ENCODE measurements at regions not wholly inside any gene's neighbourhood (a gene's known extent, or its start where the extent isn't known, plus 50 kb on each side); places are given as distances from the start of the nearest gene placed in this dataset.

DNA sequence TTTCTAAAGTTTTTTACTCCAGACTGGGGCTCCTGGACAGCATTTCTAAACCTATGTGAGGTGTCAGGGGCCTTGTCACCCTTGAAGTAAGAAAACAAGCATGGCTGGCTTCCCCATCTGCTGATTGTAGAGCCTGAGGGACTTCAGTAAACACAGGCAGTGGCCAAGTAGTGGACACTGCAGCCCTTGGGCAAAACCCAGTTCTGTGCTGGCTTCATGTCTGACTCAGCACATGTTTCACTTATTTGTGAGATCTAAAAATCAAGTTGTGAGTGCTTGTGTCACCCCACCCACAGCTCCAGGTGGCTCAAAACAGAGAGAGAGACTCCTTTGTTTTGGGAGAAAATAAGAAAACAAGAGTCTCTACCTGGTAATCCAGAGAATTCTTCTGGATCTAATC is 660.3 kb upstream of the VRK2 start:
- no peak for DNase-seq (ENCODE audit: low spot score in 2 of 2)
- TF ChIP-seq EP300 (IDR thresholded peaks at IDR 0.05) = no peak
- TF ChIP-seq, protein P1, sequence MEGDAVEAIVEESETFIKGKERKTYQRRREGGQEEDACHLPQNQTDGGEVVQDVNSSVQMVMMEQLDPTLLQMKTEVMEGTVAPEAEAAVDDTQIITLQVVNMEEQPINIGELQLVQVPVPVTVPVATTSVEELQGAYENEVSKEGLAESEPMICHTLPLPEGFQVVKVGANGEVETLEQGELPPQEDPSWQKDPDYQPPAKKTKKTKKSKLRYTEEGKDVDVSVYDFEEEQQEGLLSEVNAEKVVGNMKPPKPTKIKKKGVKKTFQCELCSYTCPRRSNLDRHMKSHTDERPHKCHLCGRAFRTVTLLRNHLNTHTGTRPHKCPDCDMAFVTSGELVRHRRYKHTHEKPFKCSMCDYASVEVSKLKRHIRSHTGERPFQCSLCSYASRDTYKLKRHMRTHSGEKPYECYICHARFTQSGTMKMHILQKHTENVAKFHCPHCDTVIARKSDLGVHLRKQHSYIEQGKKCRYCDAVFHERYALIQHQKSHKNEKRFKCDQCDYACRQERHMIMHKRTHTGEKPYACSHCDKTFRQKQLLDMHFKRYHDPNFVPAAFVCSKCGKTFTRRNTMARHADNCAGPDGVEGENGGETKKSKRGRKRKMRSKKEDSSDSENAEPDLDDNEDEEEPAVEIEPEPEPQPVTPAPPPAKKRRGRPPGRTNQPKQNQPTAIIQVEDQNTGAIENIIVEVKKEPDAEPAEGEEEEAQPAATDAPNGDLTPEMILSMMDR (IDR thresholded peaks at IDR 0.05) = no peak
- H3K4me3 ChIP-seq = no peak overlapping the region
- no peaks in the 10 kb centered on the region for H3K4me1 ChIP-seq
- H3K27ac ChIP-seq = no peak overlapping the region
- peaks cover 0 to 48% (median 4%) of the 10 kb centered on the region in 4 donors for H3K9me3 ChIP-seq
- H3K27me3 ChIP-seq = no peaks in the 10 kb centered on the region
- H3K36me3 ChIP-seq = no peaks in the 10 kb centered on the region

DNA sequence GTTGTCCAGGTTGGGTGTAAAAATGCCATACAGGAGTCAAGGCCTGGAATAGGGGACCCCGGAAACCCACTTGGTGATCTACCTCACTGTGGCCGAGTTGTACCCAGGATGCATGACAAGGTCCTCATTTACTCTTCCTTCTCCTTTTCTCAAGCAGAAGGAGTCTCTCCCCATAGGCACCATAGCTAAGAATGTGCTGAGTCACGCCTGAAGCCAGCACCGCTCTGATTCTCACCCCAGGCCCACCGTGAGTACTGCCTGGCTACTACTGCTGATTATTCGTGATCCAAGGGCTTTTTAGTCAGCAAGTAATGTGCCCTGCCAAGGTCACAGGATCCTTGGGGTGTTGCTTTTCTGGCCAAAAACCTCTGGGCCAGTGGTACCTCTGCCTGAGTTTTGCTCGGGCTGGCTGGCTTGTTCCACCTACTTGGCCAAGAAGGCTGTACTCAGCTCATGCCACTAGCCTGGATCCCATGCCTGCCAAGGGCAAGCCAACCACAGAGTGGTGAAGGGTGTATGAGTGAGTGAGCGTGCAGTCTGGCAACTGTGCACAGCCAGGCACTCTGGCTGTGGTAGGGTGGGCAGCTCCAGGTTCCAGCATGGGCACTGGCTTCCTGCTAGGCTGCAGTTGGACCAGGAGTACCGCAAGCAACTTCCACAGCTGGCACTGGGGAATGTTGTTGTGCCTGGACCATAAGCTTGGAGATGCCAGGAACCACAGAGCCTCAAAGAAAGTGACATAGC is 650.1 kb upstream of the VRK2 start:
- no peaks in the 10 kb centered on the region for H3K27me3 ChIP-seq
- H3K4me3 ChIP-seq = no peak overlapping the region
- TF ChIP-seq POLR2A (IDR thresholded peaks at IDR 0.05) (no peak), EP300 (IDR thresholded peaks at IDR 0.05) (no peak)
- TF ChIP-seq, protein P1 (IDR thresholded peaks at IDR 0.05) = no peak
- peaks cover 0 to 23% (median 0%) of the 10 kb centered on the region in 4 donors for H3K9me3 ChIP-seq
- WGBS, 2 donors = 80 to 84% methylated on average over 8 to 9 of the region's 9 CpGs
- no peak overlapping the region for H3K27ac ChIP-seq
- H3K36me3 ChIP-seq = no peaks in the 10 kb centered on the region
- no peak for DNase-seq (ENCODE audit: low spot score in 2 of 2)
- no peaks in the 10 kb centered on the region for H3K4me1 ChIP-seq

DNA sequence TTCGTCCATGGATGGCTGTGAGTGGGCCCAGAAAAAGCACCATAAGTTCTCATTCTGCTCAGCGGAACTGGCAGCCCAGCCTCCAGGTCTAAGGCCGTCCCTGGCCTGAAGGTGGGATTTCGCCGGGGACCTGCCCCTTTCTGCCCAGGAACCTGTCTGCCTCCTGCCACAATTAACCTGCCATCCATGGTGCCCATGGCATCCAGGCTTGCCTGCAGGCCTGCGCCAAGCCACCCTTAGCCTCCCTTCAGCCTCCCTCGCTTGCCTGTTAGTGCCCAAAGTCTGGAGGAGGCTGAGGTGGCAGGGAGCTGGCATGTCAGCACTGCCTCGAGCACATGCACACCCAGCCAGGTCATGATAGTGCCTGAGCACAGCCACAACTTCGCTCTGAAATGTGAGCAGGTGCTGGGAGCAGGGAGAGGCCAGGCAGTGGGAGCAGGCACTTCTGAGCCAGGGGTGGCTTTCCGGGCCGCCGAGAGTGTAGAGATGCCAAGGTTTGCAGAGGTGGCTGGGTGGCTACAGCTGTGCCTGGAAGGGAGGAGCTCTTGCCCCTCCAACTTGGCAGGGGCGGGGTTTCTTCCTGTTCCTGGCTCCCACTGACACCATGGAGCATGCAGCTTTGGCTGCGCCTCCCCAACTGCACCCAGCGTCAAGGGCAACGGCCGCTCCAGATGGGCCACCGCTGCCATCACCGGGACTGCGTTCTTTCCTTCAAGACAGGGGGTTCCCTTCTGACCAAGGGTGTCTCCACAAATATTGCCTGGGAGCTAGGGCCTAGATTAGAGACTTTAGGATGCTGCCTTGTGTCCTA is 648.9 kb upstream of the VRK2 start:
- TF ChIP-seq, protein P1 (IDR thresholded peaks at IDR 0.05) = no peak
- TF ChIP-seq POLR2A (IDR thresholded peaks at IDR 0.05) = no peak
- TF ChIP-seq EP300 (IDR thresholded peaks at IDR 0.05) = no peak
- 94 to 95% methylated on average over 13 to 20 of the region's 20 CpGs for WGBS, 2 donors
- Histone ChIP-seq H3K27me3 (no peaks in the 10 kb centered on the region), H3K4me3 (no peak overlapping the region), H3K9me3 (peaks cover 0 to 23% (median 0%) of the 10 kb centered on the region in 4 donors), H3K4me1 (no peaks in the 10 kb centered on the region), H3K27ac (no peak overlapping the region), H3K36me3 (no peaks in the 10 kb centered on the region)
- no peak for DNase-seq (ENCODE audit: low spot score in 2 of 2)

DNA sequence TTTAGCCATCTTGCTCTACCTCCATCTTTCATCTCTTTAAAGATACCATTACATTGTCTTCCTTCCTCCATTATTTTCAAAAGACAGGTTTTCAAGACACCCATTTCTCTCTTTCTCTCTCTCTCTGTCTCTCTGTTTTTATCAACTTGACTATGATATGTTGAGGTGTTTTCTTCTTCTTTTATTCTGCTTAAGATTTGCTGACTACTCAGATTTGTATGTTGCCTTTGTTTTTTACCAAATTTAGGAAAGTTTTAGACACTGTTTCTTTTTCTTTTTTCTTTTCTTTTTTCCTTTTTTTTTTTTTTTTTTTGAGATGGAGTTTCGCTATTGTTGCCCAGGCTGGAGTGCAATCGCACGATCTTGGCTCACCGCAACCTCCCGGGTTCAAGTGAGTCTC is 647.5 kb upstream of the VRK2 start:
- Histone ChIP-seq H3K27me3 (no peaks in the 10 kb centered on the region), H3K27ac (no peak overlapping the region), H3K9me3 (peaks cover 0 to 23% (median 0%) of the 10 kb centered on the region in 4 donors), H3K4me1 (no peaks in the 10 kb centered on the region), H3K36me3 (no peaks in the 10 kb centered on the region), H3K4me3 (no peak overlapping the region)
- DNase-seq (ENCODE audit: low spot score in 2 of 2) = no peak
- WGBS, 2 donors = 77 to 98% methylated on average over 5 of the region's 5 CpGs
- TF ChIP-seq, protein P1 (IDR thresholded peaks at IDR 0.05) = no peak
- no peak for TF ChIP-seq POLR2A (IDR thresholded peaks at IDR 0.05)
- no peak for TF ChIP-seq EP300 (IDR thresholded peaks at IDR 0.05)

DNA sequence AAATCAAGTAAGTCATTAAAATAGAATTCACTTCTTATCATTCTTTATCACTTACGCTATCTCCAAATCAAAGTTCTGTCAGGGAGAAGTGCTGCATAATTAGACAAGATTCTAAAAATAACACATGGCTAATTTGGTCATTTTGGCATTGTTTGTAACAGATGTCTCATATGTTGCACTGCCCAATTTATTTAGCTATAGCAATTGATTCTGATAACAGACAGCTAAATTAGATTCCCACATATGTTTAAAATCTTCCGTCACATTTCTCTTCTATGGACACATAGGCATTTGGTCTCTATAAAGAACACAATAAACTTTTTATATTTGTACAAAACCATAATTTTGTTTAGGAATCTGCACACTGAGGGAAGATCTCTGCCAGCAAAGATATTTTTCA is 644.5 kb upstream of the VRK2 start:
- H3K27me3 ChIP-seq = no peaks in the 10 kb centered on the region
- no peaks in the 10 kb centered on the region for H3K36me3 ChIP-seq
- H3K4me1 ChIP-seq = no peaks in the 10 kb centered on the region
- 49 to 54% methylated on average over 2 of the region's 2 CpGs for WGBS, 2 donors
- TF ChIP-seq, protein P1 (IDR thresholded peaks at IDR 0.05) = no peak
- TF ChIP-seq POLR2A (IDR thresholded peaks at IDR 0.05) = no peak
- TF ChIP-seq EP300 (IDR thresholded peaks at IDR 0.05) = no peak
- H3K4me3 ChIP-seq = no peak overlapping the region
- no peak overlapping the region for H3K27ac ChIP-seq
- DNase-seq (ENCODE audit: low spot score in 2 of 2) = no peak
- peaks cover 0 to 15% (median 0%) of the 10 kb centered on the region in 4 donors for H3K9me3 ChIP-seq

Measured in tibial nerve (tissue), 4 donors.